A673 (cell line): ENCODE measurements at regions not wholly inside any gene's neighbourhood (a gene's known extent, or its start where the extent isn't known, plus 50 kb on each side); places are given as distances from the start of the nearest gene placed in this dataset.
"Not testable (repeated sequence)": the region's sequence is repeated elsewhere in the genome, so short reads cannot be mapped to it uniquely, and the experiment has no call there.

Source experiments
- CTCF ChIP-seq: fragments of 300-800, 200-600 bp; sonication (generic); conservative IDR thresholded peaks from 2 replicates; pipeline ENCODE4 v1.5.1; 2017; ENCODE audit warnings: low read depth, mild to moderate bottlenecking, antibody characterized with exemption, low read length, moderate library complexity, mixed read lengths
- EZH2 ChIP-seq: fragments of 200-600 bp; sonication (generic); IDR thresholded peaks from 2 replicates; pipeline ENCODE4 v1.6.1; 2017; ENCODE audit warnings: borderline replicate concordance, low read depth, mild to moderate bottlenecking, mixed read lengths, antibody characterized with exemption, low read length; ENCODE audit not compliant: poor library complexity, severe bottlenecking

- TF ChIP-seq CTCF, EZH2: not testable (repeated sequence)
Observed at GRCh38 chr15:24300804-24301368, 374.7 kb upstream of the NPAP1 start.
